ENCODE measurements at regions not wholly inside any gene's neighbourhood (a gene's known extent, or its start where the extent isn't known, plus 50 kb on each side); places are given as distances from the start of the nearest gene placed in this dataset.
"Not testable (repeated sequence)": the region's sequence is repeated elsewhere in the genome, so short reads cannot be mapped to it uniquely, and the experiment has no call there.

DNA sequence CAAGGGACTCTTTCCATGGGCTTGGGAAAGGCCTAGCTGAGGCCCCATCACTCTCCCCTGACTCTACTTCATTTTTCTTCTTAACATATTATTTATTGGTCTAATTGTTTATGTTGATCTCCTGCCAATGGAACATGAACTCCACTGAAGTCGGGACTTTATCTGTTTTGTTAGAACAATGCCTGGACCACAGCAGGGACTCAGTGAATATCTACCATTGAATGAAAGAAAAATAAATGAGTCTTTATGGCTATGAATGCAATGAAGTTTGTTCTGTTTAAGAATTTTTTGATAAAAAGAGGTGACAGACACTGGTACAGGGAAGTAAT, 112.3 kb downstream of the ADAMTS15 start:
- no peak overlapping the region for H3K4me3 ChIP-seq (ENCODE audit: low read depth, low read length)
- DNase-seq (ENCODE audit: low read depth): peak; percentile 25
- TF ChIP-seq, protein P1, sequence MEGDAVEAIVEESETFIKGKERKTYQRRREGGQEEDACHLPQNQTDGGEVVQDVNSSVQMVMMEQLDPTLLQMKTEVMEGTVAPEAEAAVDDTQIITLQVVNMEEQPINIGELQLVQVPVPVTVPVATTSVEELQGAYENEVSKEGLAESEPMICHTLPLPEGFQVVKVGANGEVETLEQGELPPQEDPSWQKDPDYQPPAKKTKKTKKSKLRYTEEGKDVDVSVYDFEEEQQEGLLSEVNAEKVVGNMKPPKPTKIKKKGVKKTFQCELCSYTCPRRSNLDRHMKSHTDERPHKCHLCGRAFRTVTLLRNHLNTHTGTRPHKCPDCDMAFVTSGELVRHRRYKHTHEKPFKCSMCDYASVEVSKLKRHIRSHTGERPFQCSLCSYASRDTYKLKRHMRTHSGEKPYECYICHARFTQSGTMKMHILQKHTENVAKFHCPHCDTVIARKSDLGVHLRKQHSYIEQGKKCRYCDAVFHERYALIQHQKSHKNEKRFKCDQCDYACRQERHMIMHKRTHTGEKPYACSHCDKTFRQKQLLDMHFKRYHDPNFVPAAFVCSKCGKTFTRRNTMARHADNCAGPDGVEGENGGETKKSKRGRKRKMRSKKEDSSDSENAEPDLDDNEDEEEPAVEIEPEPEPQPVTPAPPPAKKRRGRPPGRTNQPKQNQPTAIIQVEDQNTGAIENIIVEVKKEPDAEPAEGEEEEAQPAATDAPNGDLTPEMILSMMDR (IDR thresholded peaks at IDR 0.05; ENCODE audit: insufficient read depth, low read length): no peak

DNA sequence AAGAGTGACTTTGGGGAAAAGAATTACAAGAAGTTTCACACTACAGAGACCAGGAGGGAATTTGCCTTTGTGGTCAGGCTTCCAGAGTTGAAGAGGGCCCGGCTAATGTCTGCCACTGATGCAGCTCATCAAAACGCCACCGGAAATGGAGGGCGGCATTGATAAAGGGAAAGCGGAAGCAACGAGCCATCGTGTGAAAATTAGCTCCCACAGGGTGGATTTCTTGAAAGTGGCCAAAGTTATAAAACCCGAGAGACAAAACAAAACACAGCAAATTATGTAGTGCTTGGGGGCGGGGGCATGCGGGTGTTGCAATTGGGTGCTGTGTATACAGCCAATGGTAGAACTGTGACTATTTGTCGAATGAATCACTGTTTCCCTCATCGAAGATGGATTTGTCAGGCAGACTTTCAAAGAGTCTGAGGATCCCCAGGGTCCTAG, 113.0 kb downstream of the ADAMTS15 start:
- no peak overlapping the region for H3K4me3 ChIP-seq (ENCODE audit: low read depth, low read length)
- DNase-seq (ENCODE audit: low read depth): no peak
- TF ChIP-seq, protein P1 (IDR thresholded peaks at IDR 0.05; ENCODE audit: insufficient read depth, low read length): no peak

DNA sequence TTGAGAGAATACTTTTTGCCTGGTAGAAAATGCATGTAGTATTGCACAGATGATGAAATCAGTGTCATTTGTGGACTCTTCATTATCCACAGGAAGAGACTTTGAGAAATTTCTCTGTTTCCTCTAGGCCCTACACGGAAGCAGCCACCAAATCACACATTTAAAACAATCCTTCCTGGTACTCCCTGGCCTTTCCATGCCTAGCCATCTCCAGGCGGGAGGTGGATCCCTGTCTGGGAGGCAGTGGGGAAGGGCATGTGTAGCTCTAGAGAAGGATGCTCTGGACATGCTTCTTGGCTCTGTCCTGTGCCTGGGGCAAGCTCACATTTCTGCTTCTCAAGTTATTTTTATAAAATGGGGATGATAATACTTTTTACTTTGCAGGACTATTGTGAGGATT, 114.1 kb downstream of the ADAMTS15 start:
- no peak overlapping the region for H3K4me3 ChIP-seq (ENCODE audit: low read depth, low read length)
- DNase-seq (ENCODE audit: low read depth): no peak
- TF ChIP-seq, protein P1 (IDR thresholded peaks at IDR 0.05; ENCODE audit: insufficient read depth, low read length): no peak

DNA sequence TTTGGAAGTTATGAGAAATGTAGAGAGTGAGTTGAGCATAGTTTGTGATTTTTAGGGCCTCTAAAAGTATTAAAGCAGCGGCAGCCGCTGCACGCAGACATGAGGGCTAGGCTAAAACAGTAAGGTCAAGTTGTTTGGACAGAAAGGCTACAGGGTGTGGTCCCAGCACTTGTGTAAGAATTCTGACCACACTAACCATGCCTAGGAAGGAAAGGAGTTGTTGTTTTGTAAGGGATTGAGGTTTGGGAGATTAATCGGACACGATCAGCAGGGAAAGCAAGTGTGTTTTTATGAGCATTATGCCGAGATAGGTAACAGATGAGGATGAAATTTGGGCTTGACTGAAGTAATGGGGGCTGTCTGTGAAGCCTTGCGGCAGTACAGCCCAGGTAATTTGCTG, 117.9 kb downstream of the ADAMTS15 start:
- DNase-seq (ENCODE audit: low read depth): peak; percentile 42
- H3K4me3 ChIP-seq (ENCODE audit: low read depth, low read length): not testable (repeated sequence)

DNA sequence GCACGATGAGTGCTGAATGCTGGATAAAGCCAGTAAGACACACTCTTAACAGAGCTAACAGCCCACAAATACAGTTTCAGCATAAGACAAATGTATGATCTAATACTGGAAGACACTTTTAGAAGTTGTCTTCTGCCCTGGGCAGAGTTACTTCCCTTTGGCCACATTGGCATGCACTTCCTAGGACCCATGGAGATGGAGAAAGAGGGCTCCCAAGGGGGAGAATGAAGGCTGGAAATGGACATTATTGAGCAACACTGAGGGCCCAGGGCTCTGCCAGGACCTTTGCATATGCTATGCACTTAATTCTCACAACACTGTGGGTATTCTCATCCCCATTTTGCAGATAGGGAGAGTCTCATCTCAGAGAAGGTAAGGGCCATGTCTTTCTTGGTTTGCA, 123.1 kb downstream of the ADAMTS15 start:
- H3K4me3 ChIP-seq (ENCODE audit: low read depth, low read length): no peak overlapping the region
- DNase-seq (ENCODE audit: low read depth): no peak
- TF ChIP-seq, protein P1 (IDR thresholded peaks at IDR 0.05; ENCODE audit: insufficient read depth, low read length): no peak

DNA sequence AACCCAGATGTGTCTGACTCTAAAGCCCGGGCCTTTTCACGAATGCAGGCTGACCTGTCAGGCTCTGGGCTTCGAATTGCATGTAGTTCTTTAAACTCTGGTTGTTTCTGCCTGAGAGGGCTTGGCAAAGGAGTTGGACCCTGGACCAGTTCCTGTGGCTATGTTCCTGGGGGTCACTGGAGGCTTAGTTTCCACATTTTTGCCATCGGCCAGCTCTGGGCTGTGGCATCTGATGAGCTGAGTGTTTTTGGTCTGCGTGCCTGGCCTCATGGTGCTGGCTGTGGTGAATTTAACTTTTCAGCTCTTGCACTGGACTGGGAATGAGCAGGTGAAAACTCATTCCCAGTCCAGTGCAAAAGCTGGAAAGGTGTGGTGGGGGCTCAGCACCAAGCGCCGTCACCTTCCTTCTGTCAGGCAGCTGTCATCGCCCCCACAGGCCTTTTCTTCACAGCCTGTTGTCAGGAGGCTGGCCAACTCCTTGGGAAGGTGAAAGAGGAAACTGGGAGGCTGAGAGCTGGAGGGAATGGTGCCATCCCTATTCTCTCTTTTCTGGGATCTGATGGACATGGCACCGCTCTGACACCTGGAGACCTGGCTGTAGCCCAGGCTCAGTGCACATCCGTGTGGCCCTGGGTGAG, 123.6 kb downstream of the ADAMTS15 start:
- TF ChIP-seq, protein P1 (IDR thresholded peaks at IDR 0.05; ENCODE audit: insufficient read depth, low read length): no peak
- no peak for DNase-seq (ENCODE audit: low read depth)
- no peak overlapping the region for H3K4me3 ChIP-seq (ENCODE audit: low read depth, low read length)

DNA sequence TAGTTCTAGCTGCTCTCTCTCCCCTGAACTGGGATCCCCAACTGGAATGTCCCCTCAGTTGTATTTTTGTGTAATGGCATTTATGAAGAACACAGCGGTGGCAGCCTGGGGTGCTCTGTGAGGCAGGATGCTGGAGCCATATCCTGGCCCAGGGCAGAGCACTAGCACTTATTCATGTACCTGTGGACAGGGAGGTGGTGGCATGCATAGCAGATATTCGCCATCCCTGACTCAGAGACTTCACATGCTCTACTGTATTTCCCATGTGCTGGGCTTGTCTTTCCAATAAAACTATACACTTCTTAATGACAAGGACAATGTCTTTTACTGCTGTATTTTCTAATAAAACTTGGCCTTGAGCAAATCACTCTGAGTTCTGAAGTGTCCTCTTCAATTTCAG, 125.3 kb downstream of the ADAMTS15 start:
- TF ChIP-seq, protein P1 (IDR thresholded peaks at IDR 0.05; ENCODE audit: insufficient read depth, low read length): no peak
- DNase-seq (ENCODE audit: low read depth): no peak
- H3K4me3 ChIP-seq (ENCODE audit: low read depth, low read length): no peak overlapping the region
